ENCODE measurements at regions not wholly inside any gene's neighbourhood (a gene's known extent, or its start where the extent isn't known, plus 50 kb on each side); places are given as distances from the start of the nearest gene placed in this dataset.

DNA sequence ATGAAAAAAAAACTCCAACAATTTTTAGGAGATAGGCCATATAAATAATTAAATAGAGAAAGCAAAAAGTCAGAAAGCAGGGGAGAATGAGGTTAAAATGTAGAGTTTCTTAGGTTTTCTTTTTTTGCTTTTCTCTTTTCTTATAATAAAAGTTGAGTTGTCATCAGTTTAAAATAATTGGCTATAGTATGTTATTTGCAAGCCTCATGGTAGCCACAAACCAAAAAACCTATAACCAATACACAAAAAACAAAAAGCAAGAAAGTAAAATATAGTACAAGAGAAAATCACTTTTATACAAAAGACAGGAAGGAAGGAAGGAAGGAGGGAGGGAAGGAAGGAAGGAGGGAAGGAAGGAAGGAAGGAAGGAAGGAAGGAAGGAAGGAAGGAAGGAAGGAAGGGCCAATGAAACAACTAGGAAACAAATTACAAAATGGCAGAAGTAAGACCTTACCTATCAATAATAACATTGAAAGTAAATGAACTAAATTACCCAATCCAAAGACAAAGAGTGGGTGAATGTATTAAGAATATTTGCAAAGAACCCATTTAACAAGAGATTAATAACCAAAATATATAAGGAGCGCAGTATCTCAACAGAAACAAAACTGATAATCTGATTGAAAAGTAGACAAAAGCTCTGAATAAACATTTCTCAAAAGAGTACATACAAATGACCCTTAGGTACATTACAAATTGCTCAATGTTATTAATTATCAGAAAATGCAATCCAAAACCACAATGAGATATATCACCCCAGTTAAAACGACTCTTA lies 541.3 kb upstream of the LRRTM4 start:
- H3K4me1 ChIP-seq (ENCODE audit: control insufficient read depth in 2 of 2, insufficient read depth in 1 of 2, low read depth in 1 of 2, low read length in 2 of 2) = peaks cover 0 to 2% of the 10 kb centered on the region in 2 donors
- no peak overlapping the region for H3K4me2 ChIP-seq (ENCODE audit: insufficient read depth, low read length, poor library complexity, severe bottlenecking)
- H3K18ac ChIP-seq (ENCODE audit: low read length) = no peak overlapping the region
- WGBS, 2 donors (ENCODE audit: extremely low coverage in 2 of 2, insufficient read length in 2 of 2, insufficient replicate concordance in 1 of 2) = no CpG with 5 or more reads among the region's 2 CpGs
- H3K4me3 ChIP-seq (ENCODE audit: low read length in 2 of 2) = no peak overlapping the region
- no peak overlapping the region for H2BK12ac ChIP-seq (ENCODE audit: low read length)
- no peaks in the 10 kb centered on the region for H3K9me3 ChIP-seq (replicated peaks in 1 of 2; ENCODE audit: control insufficient read depth in 2 of 2, insufficient read depth in 1 of 2, low read depth in 1 of 2, low read length in 2 of 2)
- no peak overlapping the region for H4K8ac ChIP-seq (ENCODE audit: low read depth, low read length)
- H2BK5ac ChIP-seq (ENCODE audit: low read length) = no peak overlapping the region
- H2BK15ac ChIP-seq (ENCODE audit: low read length) = no peak overlapping the region
- H3K23ac ChIP-seq (ENCODE audit: low read depth, low read length, poor library complexity) = no peak overlapping the region
- no peaks in the 10 kb centered on the region for H3K27me3 ChIP-seq (ENCODE audit: control insufficient read depth in 3 of 3, insufficient read depth in 3 of 3, low read depth in 1 of 3, low read length in 3 of 3)
- H2BK120ac ChIP-seq (ENCODE audit: low read depth, low read length) = no peak overlapping the region
- no peak overlapping the region for H3K27ac ChIP-seq (replicated peaks; ENCODE audit: low read length)
- no peak overlapping the region for H3K9ac ChIP-seq (ENCODE audit: low read depth, low read length, poor library complexity)
- no peak overlapping the region for H3K4ac ChIP-seq (ENCODE audit: low read length)
- no peak overlapping the region for H2AFZ ChIP-seq (ENCODE audit: low read length)
- no peak overlapping the region for H2AK5ac ChIP-seq (ENCODE audit: low read depth, low read length)
- H3K79me1 ChIP-seq (ENCODE audit: low read depth, low read length) = no peaks in the 10 kb centered on the region
- H3K36me3 ChIP-seq (replicated peaks in 1 of 2; ENCODE audit: control insufficient read depth in 2 of 2, insufficient read depth in 2 of 2, low read length in 2 of 2) = no peaks in the 10 kb centered on the region
- H3K14ac ChIP-seq (ENCODE audit: low read length) = no peak overlapping the region
- no peak overlapping the region for H4K91ac ChIP-seq (ENCODE audit: low read depth, low read length, poor library complexity)
- DNase-seq (ENCODE audit: low spot score) = no peak

DNA sequence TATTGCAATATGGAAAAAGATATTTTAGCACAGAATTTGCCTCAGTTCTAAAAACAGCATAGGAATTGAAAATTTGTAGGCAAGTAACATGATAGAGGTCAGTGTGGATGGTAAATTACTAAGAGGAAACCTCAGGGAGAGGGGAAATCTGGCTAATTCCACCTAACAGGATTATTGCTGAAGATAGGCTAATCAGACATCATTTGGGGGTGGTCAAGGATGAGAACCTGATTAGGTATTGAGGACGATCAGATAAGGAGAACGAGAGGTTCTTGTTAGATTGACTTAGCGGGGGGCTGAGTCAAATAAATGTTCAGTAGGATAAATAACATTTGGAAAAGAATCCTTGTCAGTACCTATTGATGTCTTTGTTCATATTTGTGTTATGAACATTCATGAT lies 543.2 kb upstream of the LRRTM4 start:
- Histone ChIP-seq H3K4ac (ENCODE audit: low read length) (no peak overlapping the region), H3K4me2 (ENCODE audit: insufficient read depth, low read length, poor library complexity, severe bottlenecking) (no peak overlapping the region), H2BK12ac (ENCODE audit: low read length) (no peak overlapping the region), H3K79me1 (ENCODE audit: low read depth, low read length) (no peaks in the 10 kb centered on the region), H3K4me1 (ENCODE audit: control insufficient read depth in 2 of 2, insufficient read depth in 1 of 2, low read depth in 1 of 2, low read length in 2 of 2) (peaks cover 0 to 2% of the 10 kb centered on the region in 2 donors), H2AK5ac (ENCODE audit: low read depth, low read length) (no peak overlapping the region), H3K4me3 (ENCODE audit: low read length in 2 of 2) (no peak overlapping the region), H3K18ac (ENCODE audit: low read length) (no peak overlapping the region), H2BK5ac (ENCODE audit: low read length) (no peak overlapping the region), H3K14ac (ENCODE audit: low read length) (no peak overlapping the region), H2BK120ac (ENCODE audit: low read depth, low read length) (no peak overlapping the region), H3K9me3 (replicated peaks in 1 of 2; ENCODE audit: control insufficient read depth in 2 of 2, insufficient read depth in 1 of 2, low read depth in 1 of 2, low read length in 2 of 2) (no peaks in the 10 kb centered on the region), H2BK15ac (ENCODE audit: low read length) (no peak overlapping the region), H4K91ac (ENCODE audit: low read depth, low read length, poor library complexity) (no peak overlapping the region), H3K27me3 (ENCODE audit: control insufficient read depth in 3 of 3, insufficient read depth in 3 of 3, low read depth in 1 of 3, low read length in 3 of 3) (no peaks in the 10 kb centered on the region), H4K8ac (ENCODE audit: low read depth, low read length) (no peak overlapping the region), H3K27ac (replicated peaks; ENCODE audit: low read length) (no peak overlapping the region), H2AFZ (ENCODE audit: low read length) (no peak overlapping the region), H3K36me3 (replicated peaks in 1 of 2; ENCODE audit: control insufficient read depth in 2 of 2, insufficient read depth in 2 of 2, low read length in 2 of 2) (no peaks in the 10 kb centered on the region), H3K9ac (ENCODE audit: low read depth, low read length, poor library complexity) (no peak overlapping the region), H3K23ac (ENCODE audit: low read depth, low read length, poor library complexity) (no peak overlapping the region)
- DNase-seq (ENCODE audit: low spot score) = no peak
- WGBS, 2 donors (ENCODE audit: extremely low coverage in 2 of 2, insufficient read length in 2 of 2, insufficient replicate concordance in 1 of 2) = no CpG with 5 or more reads among the region's 3 CpGs

DNA sequence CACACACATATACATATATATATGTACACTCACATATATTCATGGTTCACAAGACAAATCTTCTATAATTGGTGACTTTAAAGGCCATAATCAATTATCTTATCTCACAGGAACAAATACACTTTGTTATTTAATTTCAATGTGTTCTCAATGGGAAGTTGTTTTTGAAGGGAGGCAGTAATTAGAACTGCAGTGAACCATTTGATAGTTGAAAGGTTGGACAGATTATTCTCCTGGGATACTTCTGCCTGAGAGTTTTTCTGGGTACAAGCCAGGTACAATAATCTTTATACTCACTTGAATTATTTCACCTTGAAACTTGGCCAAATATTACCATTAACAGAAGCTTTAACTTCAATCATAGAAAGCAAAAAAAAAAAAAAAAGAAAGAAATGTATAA lies 546.6 kb upstream of the LRRTM4 start:
- H2AFZ ChIP-seq (ENCODE audit: low read length) = no peak overlapping the region
- H3K23ac ChIP-seq (ENCODE audit: low read depth, low read length, poor library complexity) = no peak overlapping the region
- no peak overlapping the region for H2BK12ac ChIP-seq (ENCODE audit: low read length)
- H3K9ac ChIP-seq (ENCODE audit: low read depth, low read length, poor library complexity) = no peak overlapping the region
- no peaks in the 10 kb centered on the region for H3K79me1 ChIP-seq (ENCODE audit: low read depth, low read length)
- no peak overlapping the region for H3K4me3 ChIP-seq (ENCODE audit: low read length in 2 of 2)
- no peaks in the 10 kb centered on the region for H3K9me3 ChIP-seq (replicated peaks in 1 of 2; ENCODE audit: control insufficient read depth in 2 of 2, insufficient read depth in 1 of 2, low read depth in 1 of 2, low read length in 2 of 2)
- no peak overlapping the region for H2BK15ac ChIP-seq (ENCODE audit: low read length)
- H4K8ac ChIP-seq (ENCODE audit: low read depth, low read length) = no peak overlapping the region
- no peak overlapping the region for H3K18ac ChIP-seq (ENCODE audit: low read length)
- H2BK120ac ChIP-seq (ENCODE audit: low read depth, low read length) = no peak overlapping the region
- H3K4me2 ChIP-seq (ENCODE audit: insufficient read depth, low read length, poor library complexity, severe bottlenecking) = no peak overlapping the region
- H3K4ac ChIP-seq (ENCODE audit: low read length) = no peak overlapping the region
- no peak overlapping the region for H2AK5ac ChIP-seq (ENCODE audit: low read depth, low read length)
- H4K91ac ChIP-seq (ENCODE audit: low read depth, low read length, poor library complexity) = no peak overlapping the region
- H3K4me1 ChIP-seq (ENCODE audit: control insufficient read depth in 2 of 2, insufficient read depth in 1 of 2, low read depth in 1 of 2, low read length in 2 of 2) = no peaks in the 10 kb centered on the region
- DNase-seq (ENCODE audit: low spot score) = no peak
- H3K27ac ChIP-seq (replicated peaks; ENCODE audit: low read length) = no peak overlapping the region
- H3K14ac ChIP-seq (ENCODE audit: low read length) = no peak overlapping the region
- H3K27me3 ChIP-seq (ENCODE audit: control insufficient read depth in 3 of 3, insufficient read depth in 3 of 3, low read depth in 1 of 3, low read length in 3 of 3) = no peaks in the 10 kb centered on the region
- no peaks in the 10 kb centered on the region for H3K36me3 ChIP-seq (replicated peaks in 1 of 2; ENCODE audit: control insufficient read depth in 2 of 2, insufficient read depth in 2 of 2, low read length in 2 of 2)
- H2BK5ac ChIP-seq (ENCODE audit: low read length) = no peak overlapping the region

- no peak overlapping the region for H2BK15ac ChIP-seq (ENCODE audit: low read length)
- no peak overlapping the region for H3K27ac ChIP-seq (replicated peaks; ENCODE audit: low read length)
- no peak overlapping the region for H2AK5ac ChIP-seq (ENCODE audit: low read depth, low read length)
- H3K79me1 ChIP-seq (ENCODE audit: low read depth, low read length) = no peaks in the 10 kb centered on the region
- H3K9ac ChIP-seq (ENCODE audit: low read depth, low read length, poor library complexity) = no peak overlapping the region
- no peak overlapping the region for H3K14ac ChIP-seq (ENCODE audit: low read length)
- H4K8ac ChIP-seq (ENCODE audit: low read depth, low read length) = no peak overlapping the region
- no peak overlapping the region for H2BK5ac ChIP-seq (ENCODE audit: low read length)
- H3K9me3 ChIP-seq (replicated peaks in 1 of 2; ENCODE audit: control insufficient read depth in 2 of 2, insufficient read depth in 1 of 2, low read depth in 1 of 2, low read length in 2 of 2) = no peaks in the 10 kb centered on the region
- H2BK120ac ChIP-seq (ENCODE audit: low read depth, low read length) = no peak overlapping the region
- no peak overlapping the region for H2BK12ac ChIP-seq (ENCODE audit: low read length)
- H2AFZ ChIP-seq (ENCODE audit: low read length) = no peak overlapping the region
- no peak overlapping the region for H3K4me2 ChIP-seq (ENCODE audit: insufficient read depth, low read length, poor library complexity, severe bottlenecking)
- no peak overlapping the region for H4K91ac ChIP-seq (ENCODE audit: low read depth, low read length, poor library complexity)
- H3K18ac ChIP-seq (ENCODE audit: low read length) = no peak overlapping the region
- H3K4ac ChIP-seq (ENCODE audit: low read length) = no peak overlapping the region
- no peaks in the 10 kb centered on the region for H3K4me1 ChIP-seq (ENCODE audit: control insufficient read depth in 2 of 2, insufficient read depth in 1 of 2, low read depth in 1 of 2, low read length in 2 of 2)
- no peaks in the 10 kb centered on the region for H3K27me3 ChIP-seq (ENCODE audit: control insufficient read depth in 3 of 3, insufficient read depth in 3 of 3, low read depth in 1 of 3, low read length in 3 of 3)
- no peak overlapping the region for H3K23ac ChIP-seq (ENCODE audit: low read depth, low read length, poor library complexity)
- H3K36me3 ChIP-seq (replicated peaks in 1 of 2; ENCODE audit: control insufficient read depth in 2 of 2, insufficient read depth in 2 of 2, low read length in 2 of 2) = no peaks in the 10 kb centered on the region
- DNase-seq (ENCODE audit: low spot score) = no peak
- H3K4me3 ChIP-seq (ENCODE audit: low read length in 2 of 2) = no peak overlapping the region
- WGBS, 2 donors (ENCODE audit: extremely low coverage in 2 of 2, insufficient read length in 2 of 2, insufficient replicate concordance in 1 of 2) = no CpG with 5 or more reads among the region's 3 CpGs
Measured at GRCh38 chr2:78070693-78071092, 548.5 kb upstream of the LRRTM4 start.
